ENCODE measurements at regions not wholly inside any gene's neighbourhood (a gene's known extent, or its start where the extent isn't known, plus 50 kb on each side); places are given as distances from the start of the nearest gene placed in this dataset.

DNA sequence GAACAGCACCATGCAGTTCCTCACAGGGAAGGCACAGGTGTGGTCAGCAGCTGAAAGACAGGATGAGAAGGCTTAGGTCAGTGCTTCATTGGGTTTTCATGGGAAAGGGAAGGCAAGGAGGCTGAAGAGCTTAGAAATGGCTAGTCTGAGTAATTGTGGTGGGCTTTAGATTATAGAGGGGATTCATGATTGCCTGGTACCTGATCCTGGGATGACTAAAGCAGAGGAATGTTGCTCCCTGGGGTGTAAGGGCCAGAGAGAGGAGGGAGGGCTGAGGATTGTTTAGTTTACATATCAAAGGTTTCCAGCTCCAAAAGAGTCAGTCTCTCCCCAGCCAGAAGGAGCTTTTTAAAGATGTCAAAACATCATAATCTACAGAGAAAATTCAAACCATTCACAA is 396.3 kb upstream of the POM121L12 start:
- TF ChIP-seq, protein P1, sequence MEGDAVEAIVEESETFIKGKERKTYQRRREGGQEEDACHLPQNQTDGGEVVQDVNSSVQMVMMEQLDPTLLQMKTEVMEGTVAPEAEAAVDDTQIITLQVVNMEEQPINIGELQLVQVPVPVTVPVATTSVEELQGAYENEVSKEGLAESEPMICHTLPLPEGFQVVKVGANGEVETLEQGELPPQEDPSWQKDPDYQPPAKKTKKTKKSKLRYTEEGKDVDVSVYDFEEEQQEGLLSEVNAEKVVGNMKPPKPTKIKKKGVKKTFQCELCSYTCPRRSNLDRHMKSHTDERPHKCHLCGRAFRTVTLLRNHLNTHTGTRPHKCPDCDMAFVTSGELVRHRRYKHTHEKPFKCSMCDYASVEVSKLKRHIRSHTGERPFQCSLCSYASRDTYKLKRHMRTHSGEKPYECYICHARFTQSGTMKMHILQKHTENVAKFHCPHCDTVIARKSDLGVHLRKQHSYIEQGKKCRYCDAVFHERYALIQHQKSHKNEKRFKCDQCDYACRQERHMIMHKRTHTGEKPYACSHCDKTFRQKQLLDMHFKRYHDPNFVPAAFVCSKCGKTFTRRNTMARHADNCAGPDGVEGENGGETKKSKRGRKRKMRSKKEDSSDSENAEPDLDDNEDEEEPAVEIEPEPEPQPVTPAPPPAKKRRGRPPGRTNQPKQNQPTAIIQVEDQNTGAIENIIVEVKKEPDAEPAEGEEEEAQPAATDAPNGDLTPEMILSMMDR (IDR thresholded peaks at IDR 0.05) = no peak
- no peak for TF ChIP-seq POLR2AphosphoS5 (IDR thresholded peaks at IDR 0.05)
